ENCODE measurements at regions not wholly inside any gene's neighbourhood (a gene's known extent, or its start where the extent isn't known, plus 50 kb on each side); places are given as distances from the start of the nearest gene placed in this dataset.
"Not testable (repeated sequence)": the region's sequence is repeated elsewhere in the genome, so short reads cannot be mapped to it uniquely, and the experiment has no call there.

GRCh38 chr21:9648947-9649720 lies 872.2 kb upstream of the TPTE start:
- not testable (repeated sequence) for H3K4me3 ChIP-seq (ENCODE audit: low read length in 2 of 2); H3K9ac ChIP-seq (ENCODE audit: low read depth in 1 of 2, low read length in 2 of 2); H3K9me3 ChIP-seq (ENCODE audit: control insufficient read depth in 2 of 2, low read length in 2 of 2); H3K27me3 ChIP-seq (ENCODE audit: control insufficient read depth in 2 of 2, insufficient read depth in 2 of 2, low read length in 2 of 2); H3K4me1 ChIP-seq (ENCODE audit: control insufficient read depth in 2 of 2, insufficient read depth in 2 of 2, low read length in 2 of 2); H3K36me3 ChIP-seq (ENCODE audit: control insufficient read depth in 2 of 2, insufficient read depth in 2 of 2, low read length in 2 of 2); H3K27ac ChIP-seq (ENCODE audit: low read depth in 2 of 2, low read length in 2 of 2)

GRCh38 chr21:9652819-9653218 lies 868.6 kb upstream of the TPTE start:
- H3K9ac ChIP-seq (ENCODE audit: low read depth in 1 of 2, low read length in 2 of 2); H3K4me1 ChIP-seq (ENCODE audit: control insufficient read depth in 2 of 2, insufficient read depth in 2 of 2, low read length in 2 of 2); H3K9me3 ChIP-seq (ENCODE audit: control insufficient read depth in 2 of 2, low read length in 2 of 2); H3K4me3 ChIP-seq (ENCODE audit: low read length in 2 of 2); H3K27ac ChIP-seq (ENCODE audit: low read depth in 2 of 2, low read length in 2 of 2); H3K36me3 ChIP-seq (ENCODE audit: control insufficient read depth in 2 of 2, insufficient read depth in 2 of 2, low read length in 2 of 2); H3K27me3 ChIP-seq (ENCODE audit: control insufficient read depth in 2 of 2, insufficient read depth in 2 of 2, low read length in 2 of 2): not testable (repeated sequence)

GRCh38 chr21:9655221-9655620 lies 866.2 kb upstream of the TPTE start:
- not testable (repeated sequence) for H3K27me3 ChIP-seq (ENCODE audit: control insufficient read depth in 2 of 2, insufficient read depth in 2 of 2, low read length in 2 of 2); H3K4me1 ChIP-seq (ENCODE audit: control insufficient read depth in 2 of 2, insufficient read depth in 2 of 2, low read length in 2 of 2); H3K9me3 ChIP-seq (ENCODE audit: control insufficient read depth in 2 of 2, low read length in 2 of 2); H3K4me3 ChIP-seq (ENCODE audit: low read length in 2 of 2); H3K9ac ChIP-seq (ENCODE audit: low read depth in 1 of 2, low read length in 2 of 2); H3K27ac ChIP-seq (ENCODE audit: low read depth in 2 of 2, low read length in 2 of 2); H3K36me3 ChIP-seq (ENCODE audit: control insufficient read depth in 2 of 2, insufficient read depth in 2 of 2, low read length in 2 of 2)

GRCh38 chr21:9656455-9656854 lies 864.9 kb upstream of the TPTE start:
- H3K9ac ChIP-seq (ENCODE audit: low read depth in 1 of 2, low read length in 2 of 2); H3K4me1 ChIP-seq (ENCODE audit: control insufficient read depth in 2 of 2, insufficient read depth in 2 of 2, low read length in 2 of 2); H3K27ac ChIP-seq (ENCODE audit: low read depth in 2 of 2, low read length in 2 of 2); H3K4me3 ChIP-seq (ENCODE audit: low read length in 2 of 2); H3K36me3 ChIP-seq (ENCODE audit: control insufficient read depth in 2 of 2, insufficient read depth in 2 of 2, low read length in 2 of 2); H3K9me3 ChIP-seq (ENCODE audit: control insufficient read depth in 2 of 2, low read length in 2 of 2); H3K27me3 ChIP-seq (ENCODE audit: control insufficient read depth in 2 of 2, insufficient read depth in 2 of 2, low read length in 2 of 2): not testable (repeated sequence)

GRCh38 chr21:9657779-9658178 lies 863.6 kb upstream of the TPTE start:
- H3K27me3 ChIP-seq (ENCODE audit: control insufficient read depth in 2 of 2, insufficient read depth in 2 of 2, low read length in 2 of 2); H3K4me1 ChIP-seq (ENCODE audit: control insufficient read depth in 2 of 2, insufficient read depth in 2 of 2, low read length in 2 of 2); H3K36me3 ChIP-seq (ENCODE audit: control insufficient read depth in 2 of 2, insufficient read depth in 2 of 2, low read length in 2 of 2); H3K9ac ChIP-seq (ENCODE audit: low read depth in 1 of 2, low read length in 2 of 2); H3K9me3 ChIP-seq (ENCODE audit: control insufficient read depth in 2 of 2, low read length in 2 of 2); H3K27ac ChIP-seq (ENCODE audit: low read depth in 2 of 2, low read length in 2 of 2); H3K4me3 ChIP-seq (ENCODE audit: low read length in 2 of 2): not testable (repeated sequence)

GRCh38 chr21:9659877-9660276 lies 861.5 kb upstream of the TPTE start:
- not testable (repeated sequence) for H3K36me3 ChIP-seq (ENCODE audit: control insufficient read depth in 2 of 2, insufficient read depth in 2 of 2, low read length in 2 of 2); H3K9me3 ChIP-seq (ENCODE audit: control insufficient read depth in 2 of 2, low read length in 2 of 2)

GRCh38 chr21:9663914-9664729 lies 857.3 kb upstream of the TPTE start:
- H3K9ac ChIP-seq (ENCODE audit: low read depth in 1 of 2, low read length in 2 of 2); H3K4me3 ChIP-seq (ENCODE audit: low read length in 2 of 2); H3K9me3 ChIP-seq (ENCODE audit: control insufficient read depth in 2 of 2, low read length in 2 of 2); H3K27ac ChIP-seq (ENCODE audit: low read depth in 2 of 2, low read length in 2 of 2); H3K27me3 ChIP-seq (ENCODE audit: control insufficient read depth in 2 of 2, insufficient read depth in 2 of 2, low read length in 2 of 2); H3K4me1 ChIP-seq (ENCODE audit: control insufficient read depth in 2 of 2, insufficient read depth in 2 of 2, low read length in 2 of 2); H3K36me3 ChIP-seq (ENCODE audit: control insufficient read depth in 2 of 2, insufficient read depth in 2 of 2, low read length in 2 of 2): not testable (repeated sequence)

More at GRCh38 chr21:9659877-9660276, 861.5 kb upstream of the TPTE start:
- H3K27ac ChIP-seq (ENCODE audit: low read depth in 2 of 2, low read length in 2 of 2); H3K4me1 ChIP-seq (ENCODE audit: control insufficient read depth in 2 of 2, insufficient read depth in 2 of 2, low read length in 2 of 2); H3K4me3 ChIP-seq (ENCODE audit: low read length in 2 of 2); H3K9ac ChIP-seq (ENCODE audit: low read depth in 1 of 2, low read length in 2 of 2); H3K27me3 ChIP-seq (ENCODE audit: control insufficient read depth in 2 of 2, insufficient read depth in 2 of 2, low read length in 2 of 2): not testable (repeated sequence)

- H3K4me1 ChIP-seq (ENCODE audit: control insufficient read depth in 2 of 2, insufficient read depth in 2 of 2, low read length in 2 of 2); H3K4me3 ChIP-seq (ENCODE audit: low read length in 2 of 2); H3K27ac ChIP-seq (ENCODE audit: low read depth in 2 of 2, low read length in 2 of 2); H3K36me3 ChIP-seq (ENCODE audit: control insufficient read depth in 2 of 2, insufficient read depth in 2 of 2, low read length in 2 of 2); H3K9me3 ChIP-seq (ENCODE audit: control insufficient read depth in 2 of 2, low read length in 2 of 2); H3K27me3 ChIP-seq (ENCODE audit: control insufficient read depth in 2 of 2, insufficient read depth in 2 of 2, low read length in 2 of 2); H3K9ac ChIP-seq (ENCODE audit: low read depth in 1 of 2, low read length in 2 of 2): not testable (repeated sequence)
Observed at GRCh38 chr21:9675811-9676210, 845.6 kb upstream of the TPTE start.

GRCh38 chr21:9679029-9679428 lies 842.4 kb upstream of the TPTE start:
- H3K36me3 ChIP-seq (ENCODE audit: control insufficient read depth in 2 of 2, insufficient read depth in 2 of 2, low read length in 2 of 2); H3K4me3 ChIP-seq (ENCODE audit: low read length in 2 of 2); H3K4me1 ChIP-seq (ENCODE audit: control insufficient read depth in 2 of 2, insufficient read depth in 2 of 2, low read length in 2 of 2); H3K9me3 ChIP-seq (ENCODE audit: control insufficient read depth in 2 of 2, low read length in 2 of 2); H3K9ac ChIP-seq (ENCODE audit: low read depth in 1 of 2, low read length in 2 of 2); H3K27ac ChIP-seq (ENCODE audit: low read depth in 2 of 2, low read length in 2 of 2); H3K27me3 ChIP-seq (ENCODE audit: control insufficient read depth in 2 of 2, insufficient read depth in 2 of 2, low read length in 2 of 2): not testable (repeated sequence)

GRCh38 chr21:9688945-9689344 lies 832.4 kb upstream of the TPTE start:
- H3K36me3 ChIP-seq (ENCODE audit: control insufficient read depth in 2 of 2, insufficient read depth in 2 of 2, low read length in 2 of 2); H3K27ac ChIP-seq (ENCODE audit: low read depth in 2 of 2, low read length in 2 of 2): not testable (repeated sequence)

More at GRCh38 chr21:9688945-9689344, 832.4 kb upstream of the TPTE start:
- H3K27me3 ChIP-seq (ENCODE audit: control insufficient read depth in 2 of 2, insufficient read depth in 2 of 2, low read length in 2 of 2); H3K9me3 ChIP-seq (ENCODE audit: control insufficient read depth in 2 of 2, low read length in 2 of 2); H3K9ac ChIP-seq (ENCODE audit: low read depth in 1 of 2, low read length in 2 of 2); H3K4me3 ChIP-seq (ENCODE audit: low read length in 2 of 2); H3K4me1 ChIP-seq (ENCODE audit: control insufficient read depth in 2 of 2, insufficient read depth in 2 of 2, low read length in 2 of 2): not testable (repeated sequence)

Measured in mucosa of rectum (tissue), 2 donors.